HG03280 (cell line): ENCODE measurements at regions not wholly inside any gene's neighbourhood (a gene's known extent, or its start where the extent isn't known, plus 50 kb on each side); places are given as distances from the start of the nearest gene placed in this dataset.

Source experiments
- ATAC-seq: cut with Tn5 transposase; IDR thresholded peaks from one replicate; pipeline ENCODE4 v1.9.1; 2021; ENCODE audit warnings: mild to moderate bottlenecking, moderate library complexity; ENCODE audit not compliant: unreplicated experiment

DNA sequence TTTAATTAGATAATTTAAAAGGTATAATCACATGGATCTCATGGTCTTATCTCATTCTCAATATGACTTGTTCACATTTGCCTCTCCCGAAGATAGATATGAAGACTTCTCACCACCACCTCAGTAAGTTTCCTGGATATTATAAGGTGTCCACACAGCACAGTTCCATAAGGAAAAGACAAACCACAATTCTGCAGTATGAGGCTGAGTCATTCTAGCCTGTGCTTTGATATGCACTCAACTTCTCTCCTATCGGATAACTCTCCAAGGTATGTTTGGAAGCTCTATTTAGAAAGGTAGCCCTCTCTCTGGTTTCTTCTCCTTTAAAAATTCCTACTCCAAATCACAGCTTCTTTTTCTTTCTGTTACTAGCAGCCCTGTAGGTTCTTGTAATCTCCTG is 612.8 kb downstream of the ZPLD1 start:
- no peak for ATAC-seq

DNA sequence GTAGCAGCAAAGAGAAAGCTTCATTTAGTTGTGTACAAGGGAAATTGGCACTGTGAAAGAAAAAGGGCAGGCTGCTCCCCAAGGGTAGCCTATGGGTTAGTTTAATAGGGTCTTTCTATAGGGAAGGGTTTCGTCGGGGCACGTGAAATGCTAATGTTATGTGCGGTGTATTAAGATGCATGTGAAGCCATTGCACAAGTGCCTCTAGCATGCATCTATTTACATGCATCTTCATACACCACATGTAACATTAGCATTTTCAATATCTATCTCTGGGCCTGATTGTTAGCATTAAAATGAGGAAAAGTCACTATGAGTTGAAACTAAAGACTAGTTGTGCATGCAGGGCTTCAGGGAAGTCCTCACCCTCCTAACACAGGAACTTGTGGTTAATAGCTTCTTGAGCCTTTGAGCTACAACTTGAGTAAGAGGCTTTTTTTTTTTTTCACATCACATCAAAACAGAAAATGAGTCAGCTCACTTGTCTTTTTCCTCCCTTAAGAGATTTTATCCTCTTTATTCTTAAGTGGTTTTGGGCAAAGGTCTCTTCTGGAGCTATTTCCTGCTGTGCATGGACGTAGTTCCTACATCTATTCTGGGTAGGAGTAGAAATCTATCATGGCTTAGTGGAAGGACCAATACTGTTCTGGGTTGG is 613.4 kb downstream of the ZPLD1 start:
- ATAC-seq = no peak

GRCh38 chr3:103052236-103052830 is 617.5 kb downstream of the ZPLD1 start:
- no peak for ATAC-seq

DNA sequence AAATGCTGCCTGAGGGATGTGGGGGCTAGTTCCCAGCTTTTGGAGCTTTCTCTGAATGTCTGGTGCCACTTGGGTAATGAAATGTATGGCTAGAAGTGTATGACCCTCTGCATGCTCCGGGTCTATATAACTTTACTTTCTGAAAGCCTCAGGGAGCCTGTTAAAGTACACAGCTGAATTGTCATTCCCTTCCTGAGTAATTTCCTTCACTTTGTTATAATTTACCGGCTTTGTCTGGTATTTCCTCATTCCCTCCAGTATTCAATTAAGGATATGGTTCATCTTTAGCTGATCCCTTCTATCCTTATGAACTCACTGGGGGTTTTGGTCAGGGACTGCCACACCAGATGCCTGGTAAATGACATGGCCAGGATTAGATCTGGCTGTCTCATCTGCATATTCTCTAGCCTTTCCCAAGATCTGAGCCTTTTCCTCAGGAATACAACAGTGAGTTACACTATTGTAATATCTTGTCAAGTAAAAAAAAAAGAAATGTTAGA is 620.3 kb downstream of the ZPLD1 start:
- ATAC-seq = no peak

- ATAC-seq = no peak
These were observed 621.7 kb downstream of the ZPLD1 start for GRCh38 chr3:103056542-103056941.

DNA sequence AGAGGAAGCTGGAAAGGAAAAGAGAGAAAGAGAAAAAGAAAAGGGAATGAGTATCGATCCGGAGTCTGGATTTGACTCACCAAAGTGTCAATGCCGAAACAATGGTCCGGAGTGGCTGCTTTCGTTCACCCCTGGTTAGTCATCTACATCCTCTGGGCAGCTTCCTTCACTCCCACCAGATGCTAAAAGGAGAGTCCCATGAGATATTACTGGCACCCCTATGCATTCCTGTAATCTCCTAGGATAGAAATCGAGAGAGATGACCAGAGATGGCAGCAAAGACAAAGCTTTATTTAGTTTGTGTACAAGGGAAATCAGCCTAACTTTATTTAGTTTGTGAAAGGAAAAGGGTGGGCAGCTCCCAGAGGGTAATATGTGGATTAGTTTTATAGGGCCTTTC is 622.2 kb downstream of the ZPLD1 start:
- ATAC-seq = no peak

- ATAC-seq = no peak
These were observed 622.7 kb downstream of the ZPLD1 start for GRCh38 chr3:103057487-103057886.

DNA sequence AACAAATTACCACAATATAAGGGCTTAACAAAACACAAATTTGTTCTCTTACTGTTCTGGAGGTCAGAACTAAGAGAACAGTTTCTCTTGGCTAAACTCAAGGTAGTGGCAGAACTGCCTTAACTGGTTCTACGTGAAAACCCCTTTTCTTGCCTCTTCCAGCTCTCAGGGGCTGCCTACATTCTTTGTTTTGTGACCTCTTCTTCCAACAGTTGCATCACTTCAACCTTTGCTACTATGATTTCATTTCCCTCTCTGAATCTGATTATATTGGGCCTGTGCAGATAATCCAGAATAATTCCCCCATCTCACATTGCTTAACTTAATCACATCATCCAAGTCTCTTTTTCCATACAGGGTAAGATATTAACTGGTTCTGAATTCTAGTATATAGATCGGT is 624.6 kb downstream of the ZPLD1 start:
- ATAC-seq = no peak

DNA sequence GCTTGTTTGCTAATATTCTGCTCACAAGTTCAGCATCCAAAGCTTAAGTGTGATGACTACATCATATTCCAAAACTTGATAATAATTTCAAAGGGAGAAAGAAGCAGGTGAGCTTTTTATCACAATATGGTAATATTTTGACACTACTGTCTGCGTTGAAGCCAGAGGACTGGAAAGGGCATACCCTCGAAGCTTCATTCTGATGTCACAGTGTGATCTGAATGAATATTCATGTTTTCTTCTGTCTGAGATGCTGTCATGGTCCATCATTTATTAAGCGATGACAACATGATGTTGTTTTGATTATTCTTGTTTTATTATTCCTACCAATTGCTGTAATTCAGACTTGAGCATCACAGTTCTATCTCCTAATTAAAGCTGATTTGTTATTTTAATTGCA is 625.4 kb downstream of the ZPLD1 start:
- ATAC-seq = no peak

GRCh38 chr3:103067963-103068362 is 633.1 kb downstream of the ZPLD1 start:
- ATAC-seq = no peak

- ATAC-seq = no peak
These were observed 640.5 kb downstream of the ZPLD1 start for GRCh38 chr3:103075282-103075681.

DNA sequence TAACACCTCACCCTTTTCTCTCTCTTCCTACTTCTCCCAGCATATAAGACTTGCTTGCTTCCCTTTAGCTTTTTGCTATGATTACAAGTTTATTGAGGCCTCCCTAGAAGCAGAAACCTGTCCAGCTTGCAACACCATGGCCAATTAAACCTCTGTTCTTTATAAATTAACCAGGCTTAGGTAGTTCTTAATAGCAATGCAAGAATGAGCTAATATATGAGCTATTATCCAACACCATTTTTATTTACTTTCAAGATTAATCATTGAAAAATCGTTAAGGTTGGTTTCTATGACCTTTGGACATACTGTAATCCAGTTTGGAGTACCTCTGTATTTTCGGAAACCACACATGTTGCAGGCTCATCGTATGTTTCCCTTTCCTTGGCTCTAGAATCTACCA is 643.1 kb downstream of the ZPLD1 start:
- ATAC-seq = no peak

DNA sequence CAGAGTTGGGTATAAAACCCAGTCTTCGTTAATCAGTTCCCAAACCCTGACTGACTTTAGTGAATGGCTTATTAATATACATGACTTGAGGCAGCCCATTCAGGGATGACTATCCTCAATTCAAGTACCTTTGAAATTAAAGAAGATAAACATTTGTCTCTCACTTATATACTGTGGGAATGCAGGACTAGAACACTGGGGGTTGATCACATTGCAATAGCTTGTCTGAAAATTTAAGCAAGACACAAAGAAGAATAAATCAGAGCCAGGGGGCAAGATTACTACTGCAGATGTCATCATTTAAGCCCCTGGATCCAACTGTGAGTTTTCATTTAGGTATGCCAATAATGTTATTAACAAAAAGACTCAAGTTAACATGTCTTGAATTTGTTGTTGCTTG is 647.7 kb downstream of the ZPLD1 start:
- ATAC-seq = no peak

- no peak for ATAC-seq
These were observed 649.2 kb downstream of the ZPLD1 start for GRCh38 chr3:103083848-103084631.

DNA sequence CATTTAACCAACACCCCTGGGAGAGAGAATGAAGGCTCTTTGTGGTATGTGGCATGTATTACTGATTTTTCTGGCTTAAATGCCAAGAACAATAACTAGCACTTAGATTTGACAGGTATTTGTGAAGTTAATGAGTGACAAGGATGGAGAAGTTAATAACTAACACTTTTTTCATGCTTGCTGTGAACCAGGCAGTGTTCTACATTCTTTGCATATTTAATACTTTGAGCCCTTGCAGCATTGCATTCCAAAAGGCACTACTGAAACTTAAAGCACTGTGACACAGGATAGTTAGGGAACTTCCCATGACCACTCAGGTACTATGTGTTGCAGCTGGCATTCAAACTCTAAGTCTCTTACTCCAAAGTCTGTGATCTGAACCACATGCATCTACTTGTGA is 650.6 kb downstream of the ZPLD1 start:
- no peak for ATAC-seq

DNA sequence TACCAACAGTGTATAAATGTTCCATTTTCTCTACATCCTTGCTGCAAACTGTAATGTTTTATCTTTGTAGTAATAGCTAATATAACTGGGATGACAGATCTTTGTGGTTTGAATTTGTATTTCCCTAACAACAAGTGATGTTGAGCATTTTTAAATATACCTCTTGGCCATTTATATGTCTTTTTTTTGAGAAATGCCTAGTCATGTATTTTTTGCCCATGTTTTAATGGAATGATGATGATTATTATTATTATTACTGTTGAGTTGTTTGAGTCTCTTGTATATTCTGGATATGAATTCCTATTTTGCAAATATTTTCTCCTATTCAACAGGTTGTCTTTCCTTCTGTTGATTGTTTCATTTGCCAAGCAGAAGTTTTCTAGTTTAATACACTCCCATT is 654.9 kb downstream of the ZPLD1 start:
- ATAC-seq = no peak

- no peak for ATAC-seq
These were observed 670.4 kb downstream of the ZPLD1 start for GRCh38 chr3:103105206-103105605.

DNA sequence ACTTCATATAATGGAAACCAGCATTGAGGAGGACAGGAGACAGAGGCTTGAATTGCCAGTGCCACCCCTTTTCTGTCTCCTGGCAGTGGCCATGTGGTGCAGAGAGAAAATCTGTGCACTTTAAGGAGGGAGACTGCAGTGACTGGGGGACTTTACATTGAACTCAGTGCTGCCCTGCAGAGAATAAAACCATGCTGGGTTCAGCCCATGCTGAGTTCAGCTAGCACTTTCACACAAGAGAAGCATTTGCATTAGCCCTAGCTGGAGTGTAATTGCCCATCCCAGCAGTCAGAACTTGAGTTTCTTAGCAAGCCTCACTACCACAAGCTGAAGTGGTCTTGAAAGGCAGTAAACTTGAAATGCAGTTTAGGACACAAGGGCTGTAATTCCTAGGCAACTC is 677.5 kb downstream of the ZPLD1 start:
- no peak for ATAC-seq

DNA sequence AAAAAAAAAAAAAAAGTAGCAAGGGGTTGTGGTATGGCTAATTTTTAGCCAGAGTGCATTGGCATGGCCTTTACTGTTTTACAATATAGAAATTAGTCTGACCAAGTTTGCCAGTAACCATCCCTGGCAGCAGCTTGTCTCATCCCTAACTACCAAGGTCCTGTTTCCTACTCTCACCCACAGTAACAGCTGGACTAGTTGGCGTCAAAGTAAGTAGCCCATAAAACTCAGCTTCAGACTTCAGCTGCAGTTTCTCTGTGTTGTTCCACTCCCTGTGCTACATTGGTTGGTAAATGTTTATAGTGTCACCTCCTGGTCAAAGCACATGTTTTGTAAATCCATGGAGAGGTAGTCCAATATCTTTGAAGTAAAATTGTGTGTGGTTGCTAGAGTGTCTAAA is 691.3 kb downstream of the ZPLD1 start:
- no peak for ATAC-seq

DNA sequence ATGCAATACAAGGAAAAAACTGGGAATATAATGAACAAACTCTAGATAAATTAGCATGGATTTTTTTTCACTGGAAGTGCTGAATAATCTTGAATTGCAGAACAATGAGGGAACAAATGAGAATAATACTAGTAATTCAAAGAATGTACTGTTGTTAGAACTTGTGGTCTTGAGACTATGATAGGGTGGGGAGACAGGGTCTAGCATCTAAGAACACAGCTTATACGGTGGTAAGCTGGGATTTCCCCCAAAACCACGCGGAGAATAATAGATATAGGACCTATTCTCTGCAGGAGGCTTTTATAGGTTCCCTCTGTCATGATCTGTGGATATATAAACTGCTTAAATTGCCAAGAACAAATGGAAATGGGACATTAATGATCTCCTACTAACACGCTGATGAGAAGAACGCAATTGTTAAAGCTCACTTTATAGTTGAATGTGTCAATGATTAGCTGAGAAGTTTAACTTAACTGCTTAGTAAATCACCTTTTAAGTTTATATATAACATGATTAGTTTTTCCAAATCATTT is 692.3 kb downstream of the ZPLD1 start:
- no peak for ATAC-seq

- ATAC-seq = peak; percentile 90
These were observed 692.9 kb downstream of the ZPLD1 start for GRCh38 chr3:103127737-103128136.
